ENCODE measurements at regions not wholly inside any gene's neighbourhood (a gene's known extent, or its start where the extent isn't known, plus 50 kb on each side); places are given as distances from the start of the nearest gene placed in this dataset.

GRCh38 chr2:167764772-167765341 lies 482.5 kb downstream of the STK39 start:
- TF ChIP-seq CTCF (IDR thresholded peaks at IDR 0.05 in 4 of 5, conservative IDR thresholded peaks at IDR 0.05 in 1 of 5) (no peak), POLR2A (IDR thresholded peaks at IDR 0.05) (no peak)

Measured in gastrocnemius medialis (tissue), 4 donors.